ENCODE measurements at regions not wholly inside any gene's neighbourhood (a gene's known extent, or its start where the extent isn't known, plus 50 kb on each side); places are given as distances from the start of the nearest gene placed in this dataset.

- DNase-seq, result no peak
Observed at GRCh38 chr16:35405526-35405925, 1946.1 kb downstream of the TP53TG3F start.

- no peak for DNase-seq
Observed at GRCh38 chr16:35409503-35409902, 1950.1 kb downstream of the TP53TG3F start.

GRCh38 chr16:35410438-35410837 is 1951.0 kb downstream of the TP53TG3F start:
- no peak for DNase-seq

GRCh38 chr16:35411156-35411555 is 1951.7 kb downstream of the TP53TG3F start:
- no peak for DNase-seq

- no peak for DNase-seq
Observed at GRCh38 chr16:35414139-35414538, 1954.7 kb downstream of the TP53TG3F start.

- no peak for DNase-seq
Observed at GRCh38 chr16:35414563-35414962, 1955.2 kb downstream of the TP53TG3F start.

GRCh38 chr16:35425270-35425669 is 1965.9 kb downstream of the TP53TG3F start:
- no peak for DNase-seq

GRCh38 chr16:35431829-35432663 is 1972.6 kb downstream of the TP53TG3F start:
- peak; percentile 12 for DNase-seq

GRCh38 chr16:35440875-35441274 is 1981.5 kb downstream of the TP53TG3F start:
- DNase-seq, result no peak

GRCh38 chr16:35447010-35447558 is 1987.7 kb downstream of the TP53TG3F start:
- no peak for DNase-seq

- no peak for DNase-seq
Observed at GRCh38 chr16:35449663-35450062, 1990.3 kb downstream of the TP53TG3F start.

- no peak for DNase-seq
Observed at GRCh38 chr16:35450648-35451047, 1991.2 kb downstream of the TP53TG3F start.

- DNase-seq, result no peak
Observed at GRCh38 chr16:35452471-35452870, 1993.1 kb downstream of the TP53TG3F start.

GRCh38 chr16:35463358-35463757 is 2003.9 kb downstream of the TP53TG3F start:
- no peak for DNase-seq

GRCh38 chr16:35480361-35480760 is 2020.9 kb downstream of the TP53TG3F start:
- DNase-seq, result no peak

- DNase-seq, result no peak
Observed at GRCh38 chr16:35480988-35481387, 2021.6 kb downstream of the TP53TG3F start.

GRCh38 chr16:35485915-35486314 is 2026.5 kb downstream of the TP53TG3F start:
- DNase-seq, result no peak

- no peak for DNase-seq
Observed at GRCh38 chr16:35492225-35492624, 2032.8 kb downstream of the TP53TG3F start.

GRCh38 chr16:35497399-35497798 is 2038.0 kb downstream of the TP53TG3F start:
- no peak for DNase-seq

- DNase-seq, result no peak
Observed at GRCh38 chr16:35506018-35506897, 2046.8 kb downstream of the TP53TG3F start.

GRCh38 chr16:35506898-35507194 is 2047.4 kb downstream of the TP53TG3F start:
- no peak for DNase-seq

- no peak for DNase-seq
Observed at GRCh38 chr16:35510701-35511100, 2051.3 kb downstream of the TP53TG3F start.

GRCh38 chr16:35516551-35516950 is 2057.1 kb downstream of the TP53TG3F start:
- DNase-seq, result no peak

GRCh38 chr16:35516971-35517370 is 2057.6 kb downstream of the TP53TG3F start:
- no peak for DNase-seq
